ENCODE measurements at regions not wholly inside any gene's neighbourhood (a gene's known extent, or its start where the extent isn't known, plus 50 kb on each side); places are given as distances from the start of the nearest gene placed in this dataset.

GRCh38 chr7:118771672-118772071 is 547.2 kb downstream of the ANKRD7 start:
- no peak for TF ChIP-seq CTCF (IDR thresholded peaks at IDR 0.05; ENCODE audit: insufficient read depth, low read depth, low read length)
- TF ChIP-seq EZH2 (IDR thresholded peaks at IDR 0.05; ENCODE audit: insufficient read depth, low read length): no peak

Data from astrocyte (in vitro differentiated cells and primary cell).